Panc1 (cell line): ENCODE measurements at regions not wholly inside any gene's neighbourhood (a gene's known extent, or its start where the extent isn't known, plus 50 kb on each side); places are given as distances from the start of the nearest gene placed in this dataset.
A peak's percentile ranks its signal among the peaks of the same experiment; 100 is the strongest.

Experiments
- ATAC-seq: fragments of 200-7000 bp; cut with Tn5 transposase; 2 replicates; pipeline ENCODE4 v1.9.1; 2020; ENCODE audit warnings: mild to moderate bottlenecking, moderate library complexity
- BruUV-seq: library from RNA; stranded (reverse); fragments of 400-500 nt; replicated peaks from 2 replicates; lab custom pipeline; 2021; lab: Mats Ljungman, UMichigan
- CTCF ChIA-PET: fragments of 300-600 bp; sonication (Branson Sonifier 250); formaldehyde crosslinking; loops from one replicate; lab custom pipeline; 2022; ENCODE audit warnings: antibody characterized with exemption; lab: Charles Lee
- POLR2A ChIA-PET: fragments of 300-600 bp; sonication (Branson Sonifier 250); formaldehyde crosslinking; loops from one replicate; lab custom pipeline; 2022; ENCODE audit warnings: antibody characterized with exemption; lab: Charles Lee
- DNase-seq: peaks from one replicate; pipeline ENCODE4 v3.0.0-alpha.2; 2010; ENCODE audit warnings: low read depth, low spot score
- H3K27ac ChIP-seq: 2 replicates; pipeline ENCODE4 v1.5.1; 2011; ENCODE audit warnings: mild to moderate bottlenecking, low read length, inconsistent platforms
- H3K27me3 ChIP-seq: fragments of 200-500 bp; sonication (Bioruptor generic); 2 replicates; pipeline ENCODE4 v1.6.0; 2014; ENCODE audit warnings: low read length, inconsistent platforms; ENCODE audit not compliant: control insufficient read depth, insufficient read depth
- H3K36me3 ChIP-seq: fragments of 200-500 bp; sonication (Bioruptor generic); 2 replicates; pipeline ENCODE4 v1.5.1; 2014; ENCODE audit warnings: inconsistent platforms, mild to moderate bottlenecking, low read length, moderate library complexity; ENCODE audit not compliant: control insufficient read depth, insufficient read depth
- H3K4me1 ChIP-seq: 2 replicates; pipeline ENCODE4 v1.5.1; 2011; ENCODE audit warnings: inconsistent platforms, mild to moderate bottlenecking, low read length, moderate library complexity; ENCODE audit not compliant: control insufficient read depth, insufficient read depth
- H3K4me3 ChIP-seq, 2 experiments: 2 replicates each; pipeline ENCODE4 v1.5.1; 2011 to 2012; ENCODE audit warnings: low read depth in 2 of 2, low read length in 2 of 2, mild to moderate bottlenecking in 2 of 2, inconsistent platforms in 1 of 2, moderate library complexity in 1 of 2
- H3K9me3 ChIP-seq: fragments of 200-500 bp; sonication (Bioruptor generic); 2 replicates; pipeline ENCODE4 v1.5.1; 2014; ENCODE audit warnings: low read depth, mild to moderate bottlenecking, inconsistent platforms, low read length, moderate library complexity; ENCODE audit not compliant: control insufficient read depth, insufficient read depth
- POLR2AphosphoS5 ChIP-seq: IDR thresholded peaks from 2 replicates; pipeline ENCODE4 v1.6.1; 2012; ENCODE audit warnings: mild to moderate bottlenecking, low read depth, low read length, moderate library complexity
- REST ChIP-seq, 2 experiments: IDR thresholded peaks; 2 replicates each; pipeline ENCODE4 v1.6.1; 2011 to 2012; ENCODE audit warnings: low read depth in 2 of 2, control low read depth in 1 of 2, low read length in 1 of 2, mild to moderate bottlenecking in 1 of 2, moderate library complexity in 1 of 2; ENCODE audit not compliant: insufficient read depth in 1 of 2
- SIN3A ChIP-seq: IDR thresholded peaks from 2 replicates; pipeline ENCODE4 v1.6.1; 2012; ENCODE audit warnings: low read depth, mild to moderate bottlenecking, low read length, moderate library complexity, borderline replicate concordance; ENCODE audit not compliant: insufficient read depth
- TCF7L2 ChIP-seq: IDR thresholded peaks from 2 replicates; pipeline ENCODE4 v1.6.1; 2011; ENCODE audit warnings: mild to moderate bottlenecking, low read depth, low read length, inconsistent platforms
- in situ Hi-C: cut with HindIII; loops from 2 replicates; pipeline ENCODE4 v1.10.0; 2016; ENCODE audit warnings: low sequenced_read_pairs, low pct_unique_long_range_greater_than_20kb
- intact Hi-C: fragments of 100-400 bp; cut with micrococcal nuclease; formaldehyde crosslinking; loops from one replicate; pipeline ENCODE4 v1.10.0; 2022; ENCODE audit not compliant: unreplicated experiment
- TF ChIP-seq, protein P1 (sequence below): fragments of 450-650 bp; IDR thresholded peaks from 2 replicates; pipeline ENCODE4 v1.5.1; 2017; ENCODE audit warnings: mild to moderate bottlenecking

DNA sequence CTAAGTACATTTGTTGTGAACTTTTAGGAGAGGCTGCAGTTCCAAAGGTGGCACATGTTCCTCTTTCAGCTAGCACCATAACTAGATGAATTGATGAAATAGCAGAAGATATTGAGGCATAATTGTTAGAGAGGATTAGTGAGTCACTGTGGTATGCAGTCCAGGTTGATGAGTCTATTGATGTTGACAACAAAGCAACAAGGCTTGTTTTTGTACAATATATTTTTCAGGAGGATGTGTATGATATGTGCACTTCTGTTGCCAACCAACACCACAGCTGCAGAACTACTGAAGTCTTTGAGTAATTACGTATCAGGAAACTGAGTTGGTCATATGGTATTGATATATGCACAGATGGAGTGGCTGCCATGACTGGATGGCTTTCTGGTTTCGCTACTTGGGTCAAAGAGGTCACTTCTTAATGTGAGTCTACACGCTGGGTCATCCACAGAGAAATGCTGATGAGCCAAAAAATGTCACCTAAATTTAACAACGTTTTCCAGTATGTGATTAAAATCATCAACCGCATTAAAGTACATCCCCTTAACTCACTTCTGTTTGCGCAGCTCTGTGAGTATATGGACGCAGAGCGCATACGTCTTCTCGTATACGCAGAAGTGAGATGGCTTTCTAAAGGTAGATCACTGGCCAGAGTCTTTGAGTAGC is 261.3 kb upstream of the ANO5 start:
- ChIA-PET CTCF (no interaction called here), POLR2A (no interaction called here)
- DNase-seq (no peak), ATAC-seq (no peak)
- Histone ChIP-seq H3K4me1 (no peaks in the 10 kb centered on the region), H3K27ac (no peak overlapping the region), H3K9me3 (no peaks in the 10 kb centered on the region), H3K36me3 (no peaks in the 10 kb centered on the region), H3K4me3 (no peak overlapping the region), H3K27me3 (no peaks in the 10 kb centered on the region)
- BruUV-seq = no TSS peak
- no peak for TF ChIP-seq TCF7L2
- TF ChIP-seq, protein P1, sequence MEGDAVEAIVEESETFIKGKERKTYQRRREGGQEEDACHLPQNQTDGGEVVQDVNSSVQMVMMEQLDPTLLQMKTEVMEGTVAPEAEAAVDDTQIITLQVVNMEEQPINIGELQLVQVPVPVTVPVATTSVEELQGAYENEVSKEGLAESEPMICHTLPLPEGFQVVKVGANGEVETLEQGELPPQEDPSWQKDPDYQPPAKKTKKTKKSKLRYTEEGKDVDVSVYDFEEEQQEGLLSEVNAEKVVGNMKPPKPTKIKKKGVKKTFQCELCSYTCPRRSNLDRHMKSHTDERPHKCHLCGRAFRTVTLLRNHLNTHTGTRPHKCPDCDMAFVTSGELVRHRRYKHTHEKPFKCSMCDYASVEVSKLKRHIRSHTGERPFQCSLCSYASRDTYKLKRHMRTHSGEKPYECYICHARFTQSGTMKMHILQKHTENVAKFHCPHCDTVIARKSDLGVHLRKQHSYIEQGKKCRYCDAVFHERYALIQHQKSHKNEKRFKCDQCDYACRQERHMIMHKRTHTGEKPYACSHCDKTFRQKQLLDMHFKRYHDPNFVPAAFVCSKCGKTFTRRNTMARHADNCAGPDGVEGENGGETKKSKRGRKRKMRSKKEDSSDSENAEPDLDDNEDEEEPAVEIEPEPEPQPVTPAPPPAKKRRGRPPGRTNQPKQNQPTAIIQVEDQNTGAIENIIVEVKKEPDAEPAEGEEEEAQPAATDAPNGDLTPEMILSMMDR = no peak
- TF ChIP-seq SIN3A = no peak
- TF ChIP-seq POLR2AphosphoS5 = no peak
- no peak for TF ChIP-seq REST (IDR thresholded peaks at IDR 0.05; ENCODE audit: insufficient read depth in 1 of 2, low read depth in 2 of 2, low read length in 1 of 2)
- intact Hi-C loops = loop anchor here (10.0 kb wide), 1 partner anchor 203 kb away; no protein-coding TSS in a partner anchor
- in situ Hi-C loops = no loop called here

DNA sequence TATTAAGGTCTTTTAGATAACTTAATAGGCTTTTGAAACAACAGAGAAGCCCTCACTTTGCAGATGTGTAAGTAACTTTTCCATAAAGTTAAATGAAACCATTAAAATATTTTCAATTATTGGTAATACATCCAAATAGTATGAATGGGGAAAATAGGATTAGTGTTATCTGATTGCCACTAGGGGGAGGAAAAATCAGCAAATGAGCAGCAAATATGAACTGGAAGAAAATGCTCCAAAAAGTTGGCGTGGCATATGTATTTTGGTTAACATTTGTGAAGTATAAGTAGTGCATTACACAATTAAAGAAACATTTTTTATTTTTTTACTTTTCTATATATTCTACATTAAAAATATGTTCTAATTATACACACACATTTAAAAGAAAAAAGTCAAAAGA is 259.8 kb upstream of the ANO5 start:
- intact Hi-C loops = loop anchor here (10.0 kb wide), 1 partner anchor 202 kb away; no protein-coding TSS in a partner anchor
- POLR2A ChIA-PET = no interaction called here
- TF ChIP-seq SIN3A (no peak), REST (IDR thresholded peaks at IDR 0.05; ENCODE audit: insufficient read depth in 1 of 2, low read depth in 2 of 2, low read length in 1 of 2) (no peak), TCF7L2 (no peak), POLR2AphosphoS5 (no peak)
- TF ChIP-seq, protein P1 = peak; percentile 36; the same call in 1 of the 2 replicates
- Histone ChIP-seq H3K4me3 (no peak overlapping the region), H3K36me3 (no peaks in the 10 kb centered on the region), H3K9me3 (no peaks in the 10 kb centered on the region), H3K4me1 (no peaks in the 10 kb centered on the region), H3K27me3 (no peaks in the 10 kb centered on the region), H3K27ac (no peak overlapping the region)
- in situ Hi-C loops = no loop called here
- CTCF ChIA-PET = no interaction called here
- ATAC-seq = no peak
- no TSS peak for BruUV-seq
- no peak for DNase-seq
